ENCODE measurements at regions not wholly inside any gene's neighbourhood (a gene's known extent, or its start where the extent isn't known, plus 50 kb on each side); places are given as distances from the start of the nearest gene placed in this dataset.

- TF ChIP-seq CTCF (IDR thresholded peaks at IDR 0.05) (no peak), POLR2A (IDR thresholded peaks at IDR 0.05) (no peak)
Observed at GRCh38 chr6:108766886-108767285, 81.3 kb upstream of the ARMC2 start.

All from esophagus squamous epithelium (tissue), 4 donors.